ENCODE measurements at regions not wholly inside any gene's neighbourhood (a gene's known extent, or its start where the extent isn't known, plus 50 kb on each side); places are given as distances from the start of the nearest gene placed in this dataset.

GRCh38 chr1:112783059-112783458 lies 67.9 kb upstream of the PPM1J start:
- DNase-seq (ENCODE audit: low read depth), result no peak

DNA sequence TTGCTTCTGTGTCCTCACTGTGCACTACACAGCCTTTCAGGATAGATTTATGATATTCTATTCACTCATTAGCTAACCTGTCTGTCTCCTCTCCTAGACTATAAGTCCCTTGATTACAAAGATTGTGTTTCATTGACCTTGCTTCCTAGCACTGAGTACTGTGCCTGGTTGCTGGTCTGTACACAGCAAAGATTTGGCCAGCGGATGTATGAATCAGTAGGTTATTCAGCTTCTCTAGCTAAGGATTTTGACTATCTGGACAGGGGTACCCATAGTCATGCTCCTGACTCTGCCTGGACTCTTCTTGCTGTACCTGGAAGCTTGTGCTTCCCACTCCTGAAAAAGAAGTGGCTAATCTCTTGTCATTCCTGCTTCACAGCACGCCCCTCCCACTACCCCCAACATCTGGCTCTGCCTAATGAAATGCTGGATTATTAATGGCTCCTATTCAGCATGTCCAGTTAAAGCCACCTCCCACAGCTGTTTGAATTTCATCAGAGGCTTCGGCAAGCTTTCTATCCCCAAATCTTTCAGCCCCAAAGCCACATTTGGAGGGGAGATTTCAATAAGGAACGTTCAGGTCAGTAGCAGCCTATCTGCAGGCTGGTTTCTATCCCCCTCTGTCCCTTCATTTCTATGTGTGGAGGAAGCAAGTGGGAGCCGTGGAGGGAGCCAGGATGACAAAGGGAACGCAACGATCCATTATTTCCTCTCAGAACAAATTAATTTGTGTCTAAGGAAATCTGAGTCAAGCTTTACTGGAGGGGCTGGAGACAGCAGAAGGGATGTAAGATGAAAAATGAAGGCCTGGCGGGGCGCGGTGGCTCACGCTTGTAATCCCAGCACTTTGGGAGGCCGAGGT lies 64.8 kb upstream of the PPM1J start:
- no peak for DNase-seq (ENCODE audit: low read depth)

DNA sequence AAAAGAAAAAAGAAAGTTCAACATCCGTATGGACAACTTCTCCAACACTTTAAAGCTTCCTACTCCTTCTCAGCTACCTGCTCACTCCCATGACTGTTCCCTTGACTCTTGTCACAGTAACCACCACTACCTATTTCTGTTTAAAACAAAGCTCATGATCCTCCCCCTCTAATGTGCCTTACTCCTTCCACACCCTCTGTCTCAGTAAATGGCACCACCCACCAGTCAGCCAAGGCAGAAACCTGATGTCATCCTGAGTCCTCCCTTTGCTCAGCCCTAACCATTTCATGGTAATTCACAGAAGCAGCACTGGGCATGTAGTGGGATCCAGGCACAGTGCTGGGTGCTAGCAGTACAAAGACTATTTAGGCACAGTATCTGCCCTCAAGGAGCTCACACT lies 63.0 kb upstream of the PPM1J start:
- DNase-seq (ENCODE audit: low read depth), result no peak

DNA sequence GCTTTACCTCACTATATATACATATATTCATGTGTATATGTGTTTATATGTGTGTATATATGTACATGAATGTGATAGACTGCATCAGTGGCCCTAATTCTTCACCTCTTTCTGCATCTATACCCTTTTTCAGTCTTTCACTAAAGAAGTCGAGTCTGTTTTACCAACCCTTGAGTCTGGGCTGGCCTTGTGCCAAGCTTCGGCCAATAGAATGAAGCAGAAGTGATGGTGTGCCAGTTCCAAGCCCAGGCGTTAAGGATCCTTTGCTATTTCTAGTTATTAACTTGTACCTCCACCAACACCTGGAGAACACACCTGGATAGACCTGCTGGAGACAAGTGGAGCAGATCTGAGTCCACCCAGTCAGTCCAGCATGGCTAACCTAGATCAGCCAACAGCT lies 61.6 kb upstream of the PPM1J start:
- no peak for DNase-seq (ENCODE audit: low read depth)

- DNase-seq (ENCODE audit: low read depth), result no peak
These were observed 57.6 kb upstream of the PPM1J start for GRCh38 chr1:112772781-112773180.

DNA sequence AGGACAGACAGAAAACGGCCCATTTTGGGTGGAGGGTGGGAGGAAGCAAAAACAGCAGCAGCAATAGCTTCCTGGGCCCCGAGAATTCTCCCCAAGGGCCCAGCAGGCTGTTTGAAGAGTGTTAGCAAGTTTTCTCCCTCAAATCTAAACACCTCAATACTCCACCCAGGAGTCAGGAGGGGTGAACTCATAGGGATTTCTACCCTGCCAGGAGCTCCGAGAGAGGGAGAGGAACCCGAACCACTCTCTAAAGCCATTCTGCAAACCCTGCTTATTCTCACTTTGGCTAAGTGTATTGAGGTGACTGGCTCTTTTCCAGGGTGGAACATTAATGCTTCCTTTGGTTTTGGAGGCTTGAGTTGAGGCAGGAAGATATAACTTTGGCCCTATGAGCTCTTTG lies 55.6 kb upstream of the PPM1J start:
- no peak for DNase-seq (ENCODE audit: low read depth)

- DNase-seq (ENCODE audit: low read depth), result no peak
These were observed 54.5 kb upstream of the PPM1J start for GRCh38 chr1:112769611-112770010.

DNA sequence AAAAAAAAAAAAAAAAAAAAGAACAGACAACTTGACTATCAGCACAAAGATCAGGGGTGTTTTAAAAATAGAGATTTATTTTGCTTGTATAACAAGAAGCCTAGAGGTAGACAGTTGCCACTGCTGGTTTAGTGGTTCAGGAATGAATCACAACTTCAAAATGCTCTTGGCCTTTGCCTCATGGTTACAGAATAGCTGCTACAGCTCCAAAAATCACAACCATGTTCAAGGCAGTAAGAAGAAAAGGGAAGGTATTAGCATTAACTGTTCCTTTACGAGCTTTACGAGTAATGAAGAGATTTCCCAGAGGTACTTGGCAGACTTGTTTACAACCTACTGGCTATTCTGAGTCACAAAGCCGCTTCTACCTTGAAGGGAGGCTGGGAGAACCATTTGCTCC lies 52.5 kb upstream of the PPM1J start:
- DNase-seq (ENCODE audit: low read depth), result no peak

Measured in activated T-cell treated with anti-CD3 and anti-CD28 coated beads for 1 hour (primary cell).